AG10803 (cell line): ENCODE measurements at regions not wholly inside any gene's neighbourhood (a gene's known extent, or its start where the extent isn't known, plus 50 kb on each side); places are given as distances from the start of the nearest gene placed in this dataset.

ENCODE experiments used
- DNase-seq: peaks from one replicate; pipeline ENCODE4 v3.0.0; 2010; ENCODE audit warnings: low read depth
- H3K4me3 ChIP-seq: 2 replicates; pipeline ENCODE4 v1.5.1; 2011; ENCODE audit warnings: mild to moderate bottlenecking, low read length, control low read depth
- CTCF ChIP-seq: conservative IDR thresholded peaks from 2 replicates; pipeline ENCODE4 v1.5.1; 2011; ENCODE audit warnings: mild to moderate bottlenecking, low read length, control low read depth, inconsistent platforms

- no peak for TF ChIP-seq CTCF
- H3K4me3 ChIP-seq: no peak overlapping the region
- DNase-seq: no peak
Measured at GRCh38 chr14:103256406-103256805, 77.6 kb upstream of the EIF5 start.

DNA sequence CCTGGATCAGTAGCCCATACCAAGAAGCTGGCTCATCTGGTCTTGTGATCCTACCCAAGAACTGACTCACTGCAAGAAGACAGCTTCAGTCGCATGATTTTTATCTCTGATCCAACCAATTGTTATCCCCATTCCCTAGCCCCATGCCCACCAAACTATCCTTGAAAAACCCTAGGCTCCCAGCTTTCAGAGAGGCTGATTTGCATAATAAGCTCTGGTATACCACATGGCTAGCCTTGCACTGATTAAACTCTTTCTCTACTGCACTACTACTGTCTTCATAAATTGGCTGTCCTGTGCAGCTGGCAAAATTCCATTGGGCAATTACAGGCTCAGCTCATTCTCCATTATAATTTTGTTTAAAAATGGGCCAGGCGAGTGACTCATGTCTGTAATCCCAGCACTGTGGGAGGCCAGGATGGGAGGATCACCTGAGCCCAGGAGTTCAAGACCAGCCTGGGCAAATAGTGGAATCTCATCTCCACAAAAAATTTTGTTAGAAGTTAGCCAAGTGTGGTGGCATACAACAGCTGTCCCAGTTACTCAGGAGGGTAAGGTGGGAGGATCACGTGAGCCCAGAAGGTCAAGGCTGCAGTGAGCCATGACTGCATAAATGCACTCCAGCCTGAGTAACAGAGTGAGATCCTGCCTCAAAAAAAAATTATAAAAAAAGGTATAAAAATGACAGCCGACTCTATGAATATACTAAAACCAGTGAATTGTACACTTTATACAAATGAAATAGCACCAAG lies 76.7 kb upstream of the EIF5 start:
- peak; percentile 11 for DNase-seq
- no peak overlapping the region for H3K4me3 ChIP-seq
- no peak for TF ChIP-seq CTCF

GRCh38 chr14:103258211-103258610 lies 75.8 kb upstream of the EIF5 start:
- DNase-seq: no peak
- TF ChIP-seq CTCF: no peak
- H3K4me3 ChIP-seq: no peak overlapping the region

GRCh38 chr14:103259184-103259583 lies 74.9 kb upstream of the EIF5 start:
- DNase-seq: no peak
- TF ChIP-seq CTCF: no peak
- no peak overlapping the region for H3K4me3 ChIP-seq

DNA sequence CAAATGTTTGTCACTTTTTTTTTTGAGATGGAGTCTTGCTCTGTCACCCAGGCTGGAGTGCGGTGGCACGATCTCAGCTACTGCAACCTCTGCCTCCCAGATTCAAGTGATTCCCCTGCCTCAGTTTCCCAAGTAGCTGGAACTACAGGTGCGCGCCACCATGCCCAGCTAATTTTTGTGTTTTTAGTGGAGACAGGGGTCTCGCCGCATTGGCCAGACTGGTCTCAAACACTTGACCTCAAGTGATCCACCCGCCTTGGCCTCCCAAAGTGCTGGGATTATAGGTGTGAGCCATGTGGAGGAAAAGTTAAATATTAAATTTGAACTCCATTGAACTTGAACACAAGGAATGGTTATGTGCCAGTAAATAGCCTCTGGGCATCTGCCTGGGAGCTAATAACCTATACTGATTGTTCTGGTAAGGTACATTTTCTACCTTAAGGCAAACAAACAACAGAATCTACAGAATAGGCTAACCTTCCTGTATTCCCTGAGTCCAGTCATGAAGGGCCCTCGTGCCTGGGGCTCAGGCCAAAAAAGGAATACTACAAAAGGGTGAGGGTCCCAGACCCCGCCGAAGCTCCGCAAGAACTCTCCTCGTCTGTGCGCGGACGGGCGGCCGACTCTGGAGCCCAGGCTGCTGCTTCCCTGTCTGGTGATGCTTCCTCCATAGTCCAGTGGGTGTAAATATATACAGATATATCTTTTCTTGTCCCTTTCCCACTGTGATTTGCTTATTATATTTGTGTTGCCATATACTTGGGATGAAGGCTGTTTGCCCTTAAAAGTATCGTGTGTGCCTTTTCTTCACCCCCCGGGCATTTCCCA lies 74.0 kb upstream of the EIF5 start:
- peak overlapping the region; percentile 68 for H3K4me3 ChIP-seq
- no peak for TF ChIP-seq CTCF
- no peak for DNase-seq

- H3K4me3 ChIP-seq: peak overlapping the region; percentile 68
- TF ChIP-seq CTCF: no peak
- peak; percentile 30 for DNase-seq
Measured at GRCh38 chr14:103260629-103261124, 73.4 kb upstream of the EIF5 start.
